Endothelial cell of umbilical vein (primary cell): ENCODE measurements at regions not wholly inside any gene's neighbourhood (a gene's known extent, or its start where the extent isn't known, plus 50 kb on each side); places are given as distances from the start of the nearest gene placed in this dataset.

Experiments
- JUN ChIP-seq: IDR thresholded peaks from 2 replicates; pipeline ENCODE4 v1.6.1; 2011; ENCODE audit warnings: borderline replicate concordance, low read depth; ENCODE audit not compliant: insufficient read length, insufficient read depth
- POLR2A ChIP-seq: IDR thresholded peaks from 2 replicates; pipeline ENCODE4 v1.6.1; 2012; ENCODE audit warnings: low read depth, mild to moderate bottlenecking, control low read depth, low read length

- TF ChIP-seq POLR2A, result no peak
- no peak for TF ChIP-seq JUN
Observed at GRCh38 chr2:217184242-217184641, 324.4 kb upstream of the TNP1 start.
